ENCODE measurements at regions not wholly inside any gene's neighbourhood (a gene's known extent, or its start where the extent isn't known, plus 50 kb on each side); places are given as distances from the start of the nearest gene placed in this dataset.

DNA sequence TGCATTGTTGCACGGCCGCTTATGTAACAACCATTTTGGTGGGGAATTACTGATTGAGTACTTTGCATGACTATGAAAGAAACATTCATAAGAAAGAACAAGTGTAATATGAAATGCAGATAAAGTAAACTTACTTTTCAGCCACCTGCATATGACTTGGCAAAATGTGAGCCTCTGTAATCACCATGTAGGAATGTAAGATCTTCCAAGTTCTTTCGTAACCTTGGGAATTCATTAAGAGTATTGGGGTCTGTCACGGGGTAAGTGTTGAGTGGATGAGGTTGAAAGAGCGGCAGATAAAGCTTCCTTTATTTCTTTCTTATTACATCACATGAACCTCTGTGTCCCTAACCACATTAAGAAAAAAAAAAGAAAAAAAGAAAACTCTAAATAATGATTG, 348.5 kb upstream of the NR3C2 start:
- Histone ChIP-seq H3K36me3 (replicated peaks in 1 of 2) (no peaks in the 10 kb centered on the region), H3K4me3 (no peak overlapping the region), H3K9me3 (replicated peaks in 1 of 3) (no peaks in the 10 kb centered on the region), H3K4me1 (replicated peaks in 1 of 2) (no peaks in the 10 kb centered on the region), H3K27ac (no peak overlapping the region), H3K27me3 (no peaks in the 10 kb centered on the region)
- 85 to 91% (median 90%) methylated on average over 5 of the region's 5 CpGs for WGBS, 4 donors
- TF ChIP-seq, protein P1, sequence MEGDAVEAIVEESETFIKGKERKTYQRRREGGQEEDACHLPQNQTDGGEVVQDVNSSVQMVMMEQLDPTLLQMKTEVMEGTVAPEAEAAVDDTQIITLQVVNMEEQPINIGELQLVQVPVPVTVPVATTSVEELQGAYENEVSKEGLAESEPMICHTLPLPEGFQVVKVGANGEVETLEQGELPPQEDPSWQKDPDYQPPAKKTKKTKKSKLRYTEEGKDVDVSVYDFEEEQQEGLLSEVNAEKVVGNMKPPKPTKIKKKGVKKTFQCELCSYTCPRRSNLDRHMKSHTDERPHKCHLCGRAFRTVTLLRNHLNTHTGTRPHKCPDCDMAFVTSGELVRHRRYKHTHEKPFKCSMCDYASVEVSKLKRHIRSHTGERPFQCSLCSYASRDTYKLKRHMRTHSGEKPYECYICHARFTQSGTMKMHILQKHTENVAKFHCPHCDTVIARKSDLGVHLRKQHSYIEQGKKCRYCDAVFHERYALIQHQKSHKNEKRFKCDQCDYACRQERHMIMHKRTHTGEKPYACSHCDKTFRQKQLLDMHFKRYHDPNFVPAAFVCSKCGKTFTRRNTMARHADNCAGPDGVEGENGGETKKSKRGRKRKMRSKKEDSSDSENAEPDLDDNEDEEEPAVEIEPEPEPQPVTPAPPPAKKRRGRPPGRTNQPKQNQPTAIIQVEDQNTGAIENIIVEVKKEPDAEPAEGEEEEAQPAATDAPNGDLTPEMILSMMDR (IDR thresholded peaks at IDR 0.05): no peak
- TF ChIP-seq POLR2A (IDR thresholded peaks at IDR 0.05): no peak
- intact Hi-C loops (cut with DNase I): no loop called here
- DNase-seq: no peak

DNA sequence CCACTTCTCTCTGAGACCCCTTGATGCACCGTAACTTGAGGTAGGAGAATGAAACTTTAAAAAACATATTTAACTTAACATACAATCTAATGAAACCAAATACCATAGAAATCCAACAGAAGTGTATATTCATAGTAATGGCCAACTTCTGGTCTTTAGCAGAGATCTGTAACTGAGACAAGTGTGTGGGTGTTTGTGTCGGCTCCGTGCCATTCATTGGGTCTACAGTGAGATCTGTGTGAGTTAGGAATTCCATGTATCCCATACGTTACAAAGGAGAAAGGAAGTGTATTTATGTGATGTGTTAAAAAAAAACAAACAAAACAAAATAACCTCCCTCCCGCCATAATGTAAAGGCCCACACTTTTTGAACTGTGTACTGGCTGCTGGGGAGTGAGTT, 348.0 kb upstream of the NR3C2 start:
- Histone ChIP-seq H3K27me3 (no peaks in the 10 kb centered on the region), H3K9me3 (replicated peaks in 1 of 3) (no peaks in the 10 kb centered on the region), H3K4me3 (no peak overlapping the region), H3K27ac (no peak overlapping the region), H3K4me1 (replicated peaks in 1 of 2) (no peaks in the 10 kb centered on the region), H3K36me3 (replicated peaks in 1 of 2) (no peaks in the 10 kb centered on the region)
- DNase-seq: no peak
- no peak for TF ChIP-seq POLR2A (IDR thresholded peaks at IDR 0.05)
- TF ChIP-seq, protein P1 (IDR thresholded peaks at IDR 0.05): no peak
- 74 to 84% (median 81%) methylated on average over 5 of the region's 5 CpGs for WGBS, 4 donors
- intact Hi-C loops (cut with DNase I): no loop called here

DNA sequence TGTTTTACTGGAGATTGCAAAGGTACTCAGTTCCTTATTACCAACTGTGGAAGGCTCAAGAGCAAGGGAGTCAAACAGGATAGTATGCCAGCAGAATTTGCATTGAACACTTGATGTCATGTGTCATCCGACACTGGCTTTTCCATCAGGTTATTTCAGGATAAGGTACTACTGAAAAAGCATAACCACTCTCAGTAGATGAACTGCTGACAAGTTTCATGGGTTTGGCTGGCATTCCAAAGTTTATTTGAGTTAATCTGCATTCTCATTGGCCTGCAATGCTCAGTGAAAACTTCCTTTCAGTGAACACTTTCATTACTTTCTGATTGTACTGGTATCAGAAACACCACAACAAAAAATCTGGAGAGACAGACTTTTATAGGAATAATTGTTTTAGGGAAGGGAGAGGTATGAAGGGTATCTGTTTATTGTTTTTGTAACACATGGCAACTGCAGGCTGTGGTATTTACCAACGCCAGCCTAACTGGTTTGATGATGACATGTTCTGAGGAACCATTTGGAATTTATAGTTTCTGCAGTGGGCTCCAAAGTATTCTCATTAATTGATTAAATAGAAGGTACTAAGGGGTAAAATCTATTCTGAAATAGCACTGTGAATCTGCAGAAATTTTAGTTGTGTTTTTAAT, 345.7 kb upstream of the NR3C2 start:
- intact Hi-C loops (cut with DNase I): no loop called here
- Histone ChIP-seq H3K27ac (no peak overlapping the region), H3K9me3 (replicated peaks in 1 of 3) (no peaks in the 10 kb centered on the region), H3K36me3 (replicated peaks in 1 of 2) (no peaks in the 10 kb centered on the region), H3K4me3 (no peak overlapping the region), H3K27me3 (no peaks in the 10 kb centered on the region), H3K4me1 (replicated peaks in 1 of 2) (no peaks in the 10 kb centered on the region)
- no peak for DNase-seq
- no peak for TF ChIP-seq POLR2A (IDR thresholded peaks at IDR 0.05)
- TF ChIP-seq, protein P1 (IDR thresholded peaks at IDR 0.05): no peak
- 68 to 72% (median 71%) methylated on average over 2 of the region's 2 CpGs for WGBS, 4 donors

DNA sequence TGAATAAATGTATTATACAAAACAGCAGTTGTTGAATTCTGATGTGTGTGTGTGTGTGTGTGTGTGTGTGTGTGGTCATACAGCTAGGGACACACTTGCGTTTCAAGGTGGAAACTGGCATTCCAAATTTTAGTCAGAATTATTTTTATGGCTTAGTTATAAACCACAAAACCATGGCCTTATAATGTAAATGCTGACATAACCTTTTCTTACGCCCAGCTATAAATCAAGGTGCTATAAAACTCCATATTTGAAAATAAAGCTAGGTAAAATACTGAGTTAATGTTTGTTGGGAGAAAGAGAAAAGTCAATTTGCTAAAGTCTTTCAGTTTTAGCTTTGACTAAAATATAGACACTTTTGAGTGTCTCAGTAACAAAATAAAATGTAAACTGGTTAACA, 345.1 kb upstream of the NR3C2 start:
- DNase-seq: no peak
- TF ChIP-seq POLR2A (IDR thresholded peaks at IDR 0.05): no peak
- TF ChIP-seq, protein P1 (IDR thresholded peaks at IDR 0.05): no peak
- Histone ChIP-seq H3K27me3 (no peaks in the 10 kb centered on the region), H3K9me3 (replicated peaks in 1 of 3) (no peaks in the 10 kb centered on the region), H3K4me1 (replicated peaks in 1 of 2) (no peaks in the 10 kb centered on the region), H3K4me3 (no peak overlapping the region), H3K36me3 (replicated peaks in 1 of 2) (no peaks in the 10 kb centered on the region), H3K27ac (no peak overlapping the region)
- intact Hi-C loops (cut with DNase I): no loop called here
- WGBS, 4 donors: 72 to 87% (median 85%) methylated on average over 2 of the region's 2 CpGs
